NCI-H146 (cell line): ENCODE measurements at regions not wholly inside any gene's neighbourhood (a gene's known extent, or its start where the extent isn't known, plus 50 kb on each side); places are given as distances from the start of the nearest gene placed in this dataset.

ENCODE experiments used
- DNase-seq: peaks from one replicate; lab custom pipeline; 2025; lab: John Stamatoyannopoulos, UW

DNA sequence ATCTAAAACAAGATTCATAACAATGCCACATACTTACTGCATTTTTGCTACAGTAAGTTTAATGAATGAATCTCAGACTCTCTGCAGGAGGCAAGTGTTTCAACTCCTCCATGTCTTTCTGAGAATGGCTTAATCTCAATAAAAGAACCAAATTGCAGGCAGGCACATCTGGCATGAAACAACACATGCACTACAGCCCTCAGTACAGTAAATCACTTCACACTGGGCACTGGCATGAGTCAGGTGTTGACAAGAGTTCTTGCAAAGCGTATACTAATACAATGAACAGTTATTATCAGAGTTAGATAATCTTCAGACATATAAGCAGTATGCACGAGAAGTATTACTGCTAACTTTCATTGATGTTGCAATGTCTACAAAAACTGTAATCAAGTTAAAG is 1386.8 kb downstream of the MRPL39 start:
- no peak for DNase-seq

GRCh38 chr21:24217151-24217550 is 1390.1 kb downstream of the MRPL39 start:
- no peak for DNase-seq

- DNase-seq: no peak
Measured at GRCh38 chr21:24210130-24210529, 1397.2 kb downstream of the MRPL39 start.

DNA sequence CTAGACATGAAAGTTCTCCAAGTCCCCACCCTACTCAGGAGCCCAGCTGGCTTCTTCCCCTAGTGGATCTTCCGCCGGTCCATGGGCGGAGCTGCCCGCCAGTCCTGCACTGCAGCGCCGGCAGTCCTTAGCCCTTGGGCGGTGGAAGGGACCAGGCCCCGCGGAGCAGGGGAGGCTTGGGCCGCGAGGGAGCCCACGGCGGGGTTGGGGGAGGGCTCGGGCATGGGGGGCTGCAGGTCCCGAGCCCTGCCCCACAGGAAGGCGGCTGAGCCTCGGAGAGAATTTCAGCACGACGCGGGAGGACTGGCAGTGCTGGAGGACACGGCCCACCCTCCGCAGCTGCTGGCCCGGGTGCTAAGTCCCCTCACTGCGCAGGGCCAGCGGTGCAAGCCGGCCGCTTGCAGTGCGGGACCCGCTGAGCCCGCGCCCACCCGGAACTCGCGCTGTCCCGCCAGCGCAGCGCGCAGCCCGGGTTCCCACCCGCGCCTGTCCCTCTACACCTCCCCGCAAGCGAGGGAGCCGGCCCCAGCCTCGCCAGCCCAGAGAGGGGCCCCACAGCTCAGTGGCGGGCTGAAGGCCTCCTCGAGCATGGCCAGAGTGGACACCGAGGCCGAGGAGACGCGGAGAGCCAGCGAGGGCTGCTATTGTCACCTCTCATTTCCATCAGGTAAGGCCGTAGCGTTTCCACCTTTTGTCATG is 1398.6 kb downstream of the MRPL39 start:
- DNase-seq: no peak

DNA sequence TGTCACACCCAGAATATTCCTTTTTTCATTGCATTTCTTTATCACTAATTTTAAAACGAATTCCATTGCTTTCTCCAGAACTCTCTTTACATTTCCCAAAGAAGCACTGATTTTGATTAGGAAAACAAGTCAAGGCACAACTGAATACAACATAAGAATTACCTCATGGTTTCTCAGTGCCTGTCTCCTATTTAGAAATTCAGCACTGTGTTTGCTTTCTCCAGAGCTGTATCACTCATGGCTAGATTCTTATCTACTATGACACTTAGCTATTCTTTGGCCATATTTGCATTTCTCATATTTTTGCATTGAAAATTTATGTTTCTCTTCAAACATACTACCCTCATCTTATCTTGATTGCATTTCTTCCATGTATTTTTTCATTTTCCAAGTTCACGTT is 1402.0 kb downstream of the MRPL39 start:
- DNase-seq: no peak

GRCh38 chr21:24204641-24205040 is 1402.6 kb downstream of the MRPL39 start:
- no peak for DNase-seq

DNA sequence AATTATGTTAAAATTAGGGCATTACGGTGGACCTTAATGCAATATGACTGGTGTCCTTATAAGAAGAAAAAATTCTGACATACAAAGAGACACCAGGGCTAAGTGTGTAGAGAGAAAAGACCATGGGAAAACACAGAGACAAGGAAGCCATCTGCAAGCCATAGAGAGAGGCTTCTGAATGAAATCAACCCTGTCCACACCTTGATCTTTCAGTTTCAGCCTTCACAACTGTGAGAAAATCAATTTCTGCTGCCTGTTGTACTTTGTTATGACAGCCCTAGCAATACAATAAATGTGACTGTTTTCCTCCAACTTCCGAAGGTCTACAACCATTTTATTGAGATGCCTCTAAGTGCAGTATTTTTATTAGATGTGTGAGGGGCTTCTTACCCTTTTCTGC is 1407.2 kb downstream of the MRPL39 start:
- DNase-seq: no peak

GRCh38 chr21:24197923-24198322 is 1409.4 kb downstream of the MRPL39 start:
- DNase-seq: no peak

- DNase-seq: no peak
Measured at GRCh38 chr21:24197132-24197643, 1410.1 kb downstream of the MRPL39 start.

GRCh38 chr21:24188506-24188905 is 1418.8 kb downstream of the MRPL39 start:
- no peak for DNase-seq

- no peak for DNase-seq
Measured at GRCh38 chr21:24183077-24183476, 1424.2 kb downstream of the MRPL39 start.

- no peak for DNase-seq
Measured at GRCh38 chr21:24179110-24179509, 1428.2 kb downstream of the MRPL39 start.

- no peak for DNase-seq
Measured at GRCh38 chr21:24175106-24175505, 1432.2 kb downstream of the MRPL39 start.

DNA sequence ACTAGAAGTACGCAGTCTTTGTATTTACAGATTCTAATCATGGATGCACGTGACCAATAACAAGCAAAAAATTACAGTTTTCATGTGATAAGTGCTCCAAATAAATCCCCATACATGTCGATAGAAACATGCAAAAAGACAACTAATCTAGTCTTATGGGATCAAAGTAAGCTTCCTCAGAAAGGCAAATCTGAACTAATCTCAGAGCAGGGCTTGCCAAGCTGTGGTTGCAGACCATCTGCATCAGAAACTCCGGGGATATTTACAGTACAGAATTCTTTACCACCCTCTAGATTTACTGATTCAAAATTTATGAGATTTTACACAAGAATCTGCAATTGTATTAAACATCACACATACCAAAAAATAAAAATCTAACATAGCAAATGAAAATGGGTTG is 1435.5 kb downstream of the MRPL39 start:
- no peak for DNase-seq

GRCh38 chr21:24163539-24163938 is 1443.7 kb downstream of the MRPL39 start:
- DNase-seq: peak; percentile 74

GRCh38 chr21:24160528-24160927 is 1446.8 kb downstream of the MRPL39 start:
- DNase-seq: no peak

DNA sequence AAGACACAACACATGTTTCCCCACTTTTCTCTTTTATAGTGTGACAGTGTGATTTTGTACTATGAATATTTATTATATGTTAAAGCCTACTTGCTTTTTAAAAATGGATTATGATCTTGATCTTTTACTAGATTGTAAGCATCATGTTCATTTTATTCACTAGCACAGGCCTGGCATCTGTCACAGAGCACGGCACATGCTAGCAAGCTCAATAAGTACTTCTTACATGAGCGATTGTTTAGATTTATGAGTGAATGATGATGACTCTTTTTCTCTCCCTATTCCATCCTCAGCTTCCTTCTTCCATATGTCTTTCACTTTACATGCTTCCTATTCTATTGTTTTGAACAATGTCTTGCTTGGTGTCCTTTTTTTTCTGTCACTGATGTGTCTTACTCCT is 1454.1 kb downstream of the MRPL39 start:
- no peak for DNase-seq

- DNase-seq: no peak
Measured at GRCh38 chr21:24150753-24151152, 1456.5 kb downstream of the MRPL39 start.

- DNase-seq: no peak
Measured at GRCh38 chr21:24148461-24148860, 1458.8 kb downstream of the MRPL39 start.

GRCh38 chr21:24147674-24148073 is 1459.6 kb downstream of the MRPL39 start:
- no peak for DNase-seq

DNA sequence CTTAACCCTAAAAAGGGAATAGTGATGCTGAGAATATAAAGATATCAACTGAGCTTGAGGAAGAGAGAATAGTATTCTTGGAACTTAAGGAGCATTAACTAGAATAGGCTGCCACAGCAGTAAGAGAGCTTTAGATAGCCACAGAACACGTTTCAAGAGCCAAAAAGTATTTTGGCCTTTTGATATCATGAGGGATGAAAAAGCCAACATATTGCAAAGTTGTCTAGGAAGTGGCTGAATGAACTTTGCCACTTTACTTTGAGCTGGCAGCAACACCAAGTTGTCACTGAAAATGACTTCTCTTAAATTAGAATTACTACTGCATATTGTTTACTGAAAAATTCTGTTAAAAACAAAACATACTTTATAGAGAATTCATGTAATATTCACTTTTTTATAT is 1476.2 kb downstream of the MRPL39 start:
- no peak for DNase-seq

- DNase-seq: no peak
Measured at GRCh38 chr21:24127651-24128050, 1479.6 kb downstream of the MRPL39 start.

- no peak for DNase-seq
Measured at GRCh38 chr21:24123785-24124184, 1483.5 kb downstream of the MRPL39 start.

DNA sequence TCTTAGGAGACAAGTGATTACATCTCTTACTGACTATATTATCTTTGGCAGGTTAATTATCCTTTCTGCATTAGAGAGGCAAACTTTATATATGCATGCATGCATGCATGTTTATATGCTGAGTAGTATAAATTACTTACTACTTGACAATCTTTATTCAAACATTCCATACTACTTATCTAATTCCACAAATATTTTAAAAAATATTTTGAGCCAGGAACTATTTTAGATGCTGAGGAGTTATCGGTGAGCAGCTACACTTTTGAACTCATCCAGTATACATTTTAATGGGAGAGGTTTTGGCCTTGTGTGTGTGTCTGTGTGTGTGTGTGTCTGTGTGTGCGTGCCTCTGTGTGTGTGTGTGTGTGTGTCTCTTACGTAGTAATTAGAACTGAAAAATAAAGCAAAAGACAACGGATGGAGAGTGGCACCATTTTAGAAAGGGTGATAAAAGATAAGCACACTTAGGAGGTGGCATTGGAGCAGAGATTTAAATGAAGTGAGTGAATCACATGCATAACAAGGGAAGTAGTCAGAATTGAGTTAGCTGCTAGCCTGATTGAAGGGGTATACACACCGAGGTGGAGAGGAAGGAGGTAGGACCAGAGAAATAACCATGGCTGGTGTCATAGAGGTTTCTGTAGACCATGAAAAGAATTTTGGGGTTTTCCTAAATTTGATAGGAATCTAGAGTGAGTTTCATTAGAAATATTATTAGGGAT is 1488.4 kb downstream of the MRPL39 start:
- no peak for DNase-seq
